ENCODE measurements at regions not wholly inside any gene's neighbourhood (a gene's known extent, or its start where the extent isn't known, plus 50 kb on each side); places are given as distances from the start of the nearest gene placed in this dataset.

- TF ChIP-seq, protein P1, sequence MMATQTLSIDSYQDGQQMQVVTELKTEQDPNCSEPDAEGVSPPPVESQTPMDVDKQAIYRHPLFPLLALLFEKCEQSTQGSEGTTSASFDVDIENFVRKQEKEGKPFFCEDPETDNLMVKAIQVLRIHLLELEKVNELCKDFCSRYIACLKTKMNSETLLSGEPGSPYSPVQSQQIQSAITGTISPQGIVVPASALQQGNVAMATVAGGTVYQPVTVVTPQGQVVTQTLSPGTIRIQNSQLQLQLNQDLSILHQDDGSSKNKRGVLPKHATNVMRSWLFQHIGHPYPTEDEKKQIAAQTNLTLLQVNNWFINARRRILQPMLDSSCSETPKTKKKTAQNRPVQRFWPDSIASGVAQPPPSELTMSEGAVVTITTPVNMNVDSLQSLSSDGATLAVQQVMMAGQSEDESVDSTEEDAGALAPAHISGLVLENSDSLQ (IDR thresholded peaks at IDR 0.05) = no peak
- no peak for TF ChIP-seq BHLHE40 (IDR thresholded peaks at IDR 0.05; ENCODE audit: borderline replicate concordance)
- no peak for TF ChIP-seq SP1 (IDR thresholded peaks at IDR 0.05)
- no peak for TF ChIP-seq CTBP1 (IDR thresholded peaks at IDR 0.05; ENCODE audit: borderline replicate concordance)
- TF ChIP-seq TARDBP (IDR thresholded peaks at IDR 0.05) = no peak
- no peak for TF ChIP-seq HDGF (IDR thresholded peaks at IDR 0.05; ENCODE audit: borderline replicate concordance)
These were observed 319.1 kb downstream of the SLC4A3 start for GRCh38 chr2:219946529-219946928.

Data from HEK293T (cell line).